ENCODE measurements at regions not wholly inside any gene's neighbourhood (a gene's known extent, or its start where the extent isn't known, plus 50 kb on each side); places are given as distances from the start of the nearest gene placed in this dataset.

- TF ChIP-seq PAX5 (IDR thresholded peaks at IDR 0.05; ENCODE audit: insufficient read depth, low read length, severe bottlenecking) (no peak), POLR2AphosphoS5 (IDR thresholded peaks at IDR 0.05; ENCODE audit: low read depth, low read length) (no peak), TAF1 (IDR thresholded peaks at IDR 0.05; ENCODE audit: low read depth, low read length) (no peak), POU2F2 (IDR thresholded peaks at IDR 0.05; ENCODE audit: low read depth, low read length) (no peak)
- DNase-seq (ENCODE audit: insufficient read length, low spot score), result no peak
- FAIRE-seq, result no peak
Measured at GRCh38 chr6:66628917-66629316, 921.9 kb upstream of the EYS start.

DNA sequence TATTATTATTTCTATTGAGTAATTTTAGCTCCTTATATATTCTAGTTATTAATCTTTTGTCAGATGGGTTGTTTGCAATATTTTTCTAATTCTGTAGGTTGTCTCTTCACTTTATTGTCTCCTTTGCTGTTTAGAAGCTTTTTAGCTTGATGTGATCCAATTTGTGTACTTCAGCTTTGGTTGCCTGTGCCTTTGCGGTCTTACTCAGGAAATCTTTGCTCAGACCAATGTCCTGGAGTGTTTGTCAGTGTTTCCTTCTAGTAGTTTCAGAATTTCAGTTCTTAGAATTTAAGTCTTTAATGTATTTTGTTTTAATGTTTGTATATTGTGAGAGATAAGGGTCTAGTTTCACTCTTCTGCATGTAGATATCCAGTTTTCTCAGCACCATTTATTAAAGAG is 916.0 kb upstream of the EYS start:
- DNase-seq (ENCODE audit: insufficient read length, low spot score) (no peak), FAIRE-seq (no peak)
- TF ChIP-seq POLR2A (IDR thresholded peaks at IDR 0.05; ENCODE audit: low read depth, low read length), result no peak
- TF ChIP-seq POU2F2 (IDR thresholded peaks at IDR 0.05; ENCODE audit: low read depth, low read length), result no peak
- no peak for TF ChIP-seq SPI1 (IDR thresholded peaks at IDR 0.05; ENCODE audit: low read depth, low read length)
- no peak for TF ChIP-seq POLR2AphosphoS5 (IDR thresholded peaks at IDR 0.05; ENCODE audit: low read depth, low read length)
- no peak for TF ChIP-seq PAX5 (IDR thresholded peaks at IDR 0.05; ENCODE audit: insufficient read depth, low read length, severe bottlenecking)
- no peak for TF ChIP-seq TAF1 (IDR thresholded peaks at IDR 0.05; ENCODE audit: low read depth, low read length)

DNA sequence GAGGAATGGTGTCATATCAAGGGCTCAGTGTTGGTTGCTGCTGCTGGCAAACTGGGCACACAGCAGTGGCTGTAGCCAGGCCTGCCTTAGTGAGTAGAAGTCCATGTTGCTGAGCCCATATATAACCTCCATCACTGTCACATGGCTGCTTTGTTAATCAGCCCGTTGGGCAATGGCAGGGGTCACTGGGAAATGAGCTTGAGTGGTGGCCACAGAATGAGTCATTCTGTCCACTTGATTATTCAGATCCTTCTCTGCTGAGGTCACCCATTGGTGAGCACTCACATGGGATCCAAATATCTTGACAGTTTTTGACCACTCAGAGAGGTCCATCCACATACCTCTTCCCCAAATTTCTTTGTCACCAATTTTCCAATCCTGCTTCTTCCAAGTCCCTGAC is 898.9 kb upstream of the EYS start:
- DNase-seq (ENCODE audit: insufficient read length, low spot score) (no peak), FAIRE-seq (no peak)
- no peak for TF ChIP-seq POLR2A (IDR thresholded peaks at IDR 0.05; ENCODE audit: low read depth, low read length)
- TF ChIP-seq TAF1 (IDR thresholded peaks at IDR 0.05; ENCODE audit: low read depth, low read length), result no peak
- no peak for TF ChIP-seq SPI1 (IDR thresholded peaks at IDR 0.05; ENCODE audit: low read depth, low read length)
- TF ChIP-seq POLR2AphosphoS5 (IDR thresholded peaks at IDR 0.05; ENCODE audit: low read depth, low read length), result no peak
- TF ChIP-seq POU2F2 (IDR thresholded peaks at IDR 0.05; ENCODE audit: low read depth, low read length), result no peak
- no peak for TF ChIP-seq PAX5 (IDR thresholded peaks at IDR 0.05; ENCODE audit: insufficient read depth, low read length, severe bottlenecking)

DNA sequence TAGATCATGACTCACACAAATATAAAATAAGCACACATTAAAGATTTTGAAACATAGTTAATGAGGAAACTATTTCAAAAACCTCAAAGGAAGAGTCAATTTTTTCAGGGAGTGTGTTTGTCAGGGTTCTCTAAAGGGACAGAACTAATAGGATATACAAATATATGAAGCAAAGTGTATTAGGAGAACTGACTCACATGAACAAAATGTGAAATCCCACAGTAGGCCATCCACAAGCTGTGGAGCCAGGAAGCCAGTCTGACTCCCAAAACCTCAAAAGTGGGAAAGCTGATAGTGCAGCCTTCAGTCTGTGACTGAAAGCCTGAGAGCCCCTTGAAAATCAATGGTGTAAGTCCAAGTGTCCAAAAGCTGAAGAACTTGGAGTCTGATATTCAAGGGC is 898.0 kb upstream of the EYS start:
- no peak for TF ChIP-seq PAX5 (IDR thresholded peaks at IDR 0.05; ENCODE audit: insufficient read depth, low read length, severe bottlenecking)
- TF ChIP-seq POU2F2 (IDR thresholded peaks at IDR 0.05; ENCODE audit: low read depth, low read length), result no peak
- no peak for TF ChIP-seq SPI1 (IDR thresholded peaks at IDR 0.05; ENCODE audit: low read depth, low read length)
- TF ChIP-seq POLR2AphosphoS5 (IDR thresholded peaks at IDR 0.05; ENCODE audit: low read depth, low read length), result no peak
- TF ChIP-seq POLR2A (IDR thresholded peaks at IDR 0.05; ENCODE audit: low read depth, low read length), result no peak
- no peak for TF ChIP-seq TAF1 (IDR thresholded peaks at IDR 0.05; ENCODE audit: low read depth, low read length)
- FAIRE-seq (no peak), DNase-seq (ENCODE audit: insufficient read length, low spot score) (no peak)

DNA sequence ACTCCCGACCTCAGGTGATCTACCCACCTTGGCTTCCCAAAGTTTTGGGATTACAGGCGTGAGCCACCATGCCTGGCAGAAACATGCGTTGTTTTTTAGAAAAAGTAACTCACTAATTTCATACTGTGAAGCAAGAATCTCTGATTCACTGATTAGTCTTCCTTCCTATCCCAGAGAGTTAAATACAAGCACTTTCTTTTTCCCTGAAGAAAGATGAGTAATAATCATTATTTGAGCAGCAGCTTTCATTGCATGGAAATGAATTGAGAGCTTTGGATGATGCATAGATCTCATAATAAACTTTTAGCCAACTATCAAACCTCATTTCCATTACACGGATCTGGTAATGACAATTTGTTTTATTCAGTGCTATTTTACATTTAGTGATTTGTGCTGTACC is 892.5 kb upstream of the EYS start:
- no peak for TF ChIP-seq POLR2AphosphoS5 (IDR thresholded peaks at IDR 0.05; ENCODE audit: low read depth, low read length)
- TF ChIP-seq POU2F2 (IDR thresholded peaks at IDR 0.05; ENCODE audit: low read depth, low read length), result no peak
- no peak for TF ChIP-seq POLR2A (IDR thresholded peaks at IDR 0.05; ENCODE audit: low read depth, low read length)
- TF ChIP-seq PAX5 (IDR thresholded peaks at IDR 0.05; ENCODE audit: insufficient read depth, low read length, severe bottlenecking), result no peak
- no peak for TF ChIP-seq SPI1 (IDR thresholded peaks at IDR 0.05; ENCODE audit: low read depth, low read length)
- TF ChIP-seq TAF1 (IDR thresholded peaks at IDR 0.05; ENCODE audit: low read depth, low read length), result no peak
- no peak for FAIRE-seq

DNA sequence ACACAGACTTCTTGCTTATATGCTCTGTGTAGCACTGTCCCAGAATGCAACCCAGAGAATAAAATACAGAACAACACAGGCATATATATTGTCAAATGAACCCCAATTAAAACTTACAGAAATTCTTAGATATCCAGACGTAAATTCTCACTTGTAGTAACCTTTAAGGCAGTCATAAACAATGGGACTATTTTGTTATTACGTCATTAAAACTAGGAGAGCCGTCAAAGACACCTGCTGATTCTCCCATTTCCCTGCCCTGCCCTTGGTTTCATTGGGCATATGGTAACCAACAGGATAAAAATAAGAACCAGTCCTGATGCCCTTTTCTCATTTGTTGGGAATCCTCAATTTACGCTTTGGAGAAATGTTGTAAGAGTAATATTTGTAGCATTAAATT is 871.3 kb upstream of the EYS start:
- DNase-seq (ENCODE audit: insufficient read length, low spot score), result no peak
- FAIRE-seq, result no peak
- TF ChIP-seq SPI1 (IDR thresholded peaks at IDR 0.05; ENCODE audit: low read depth, low read length) (no peak), TAF1 (IDR thresholded peaks at IDR 0.05; ENCODE audit: low read depth, low read length) (no peak)

More for the DNA sequence above, 892.5 kb upstream of the EYS start:
- DNase-seq (ENCODE audit: insufficient read length, low spot score), result no peak

- DNase-seq (ENCODE audit: insufficient read length, low spot score) (no peak), FAIRE-seq (no peak)
- TF ChIP-seq SPI1 (IDR thresholded peaks at IDR 0.05; ENCODE audit: low read depth, low read length) (no peak), TAF1 (IDR thresholded peaks at IDR 0.05; ENCODE audit: low read depth, low read length) (no peak), POLR2A (IDR thresholded peaks at IDR 0.05; ENCODE audit: low read depth, low read length) (no peak)
Measured at GRCh38 chr6:66568271-66568670, 861.2 kb upstream of the EYS start.

GRCh38 chr6:66561479-66561878 is 854.5 kb upstream of the EYS start:
- DNase-seq (ENCODE audit: insufficient read length, low spot score), result no peak
- FAIRE-seq, result no peak
- TF ChIP-seq TAF1 (IDR thresholded peaks at IDR 0.05; ENCODE audit: low read depth, low read length), result no peak
- TF ChIP-seq POLR2AphosphoS5 (IDR thresholded peaks at IDR 0.05; ENCODE audit: low read depth, low read length), result no peak
- TF ChIP-seq PAX5 (IDR thresholded peaks at IDR 0.05; ENCODE audit: insufficient read depth, low read length, severe bottlenecking), result no peak
- TF ChIP-seq POU2F2 (IDR thresholded peaks at IDR 0.05; ENCODE audit: low read depth, low read length), result no peak
- no peak for TF ChIP-seq SPI1 (IDR thresholded peaks at IDR 0.05; ENCODE audit: low read depth, low read length)
- no peak for TF ChIP-seq POLR2A (IDR thresholded peaks at IDR 0.05; ENCODE audit: low read depth, low read length)

GRCh38 chr6:66558189-66558588 is 851.2 kb upstream of the EYS start:
- FAIRE-seq, result no peak
- no peak for TF ChIP-seq POU2F2 (IDR thresholded peaks at IDR 0.05; ENCODE audit: low read depth, low read length)
- no peak for TF ChIP-seq SPI1 (IDR thresholded peaks at IDR 0.05; ENCODE audit: low read depth, low read length)
- TF ChIP-seq PAX5 (IDR thresholded peaks at IDR 0.05; ENCODE audit: insufficient read depth, low read length, severe bottlenecking), result no peak
- TF ChIP-seq TAF1 (IDR thresholded peaks at IDR 0.05; ENCODE audit: low read depth, low read length), result no peak
- TF ChIP-seq POLR2AphosphoS5 (IDR thresholded peaks at IDR 0.05; ENCODE audit: low read depth, low read length), result no peak
- TF ChIP-seq POLR2A (IDR thresholded peaks at IDR 0.05; ENCODE audit: low read depth, low read length), result no peak

GRCh38 chr6:66556936-66557335 is 849.9 kb upstream of the EYS start:
- DNase-seq (ENCODE audit: insufficient read length, low spot score) (no peak), FAIRE-seq (no peak)
- no peak for TF ChIP-seq POLR2A (IDR thresholded peaks at IDR 0.05; ENCODE audit: low read depth, low read length)
- no peak for TF ChIP-seq POLR2AphosphoS5 (IDR thresholded peaks at IDR 0.05; ENCODE audit: low read depth, low read length)
- no peak for TF ChIP-seq PAX5 (IDR thresholded peaks at IDR 0.05; ENCODE audit: insufficient read depth, low read length, severe bottlenecking)
- TF ChIP-seq POU2F2 (IDR thresholded peaks at IDR 0.05; ENCODE audit: low read depth, low read length), result no peak
- no peak for TF ChIP-seq SPI1 (IDR thresholded peaks at IDR 0.05; ENCODE audit: low read depth, low read length)
- no peak for TF ChIP-seq TAF1 (IDR thresholded peaks at IDR 0.05; ENCODE audit: low read depth, low read length)

More at GRCh38 chr6:66558189-66558588, 851.2 kb upstream of the EYS start:
- DNase-seq (ENCODE audit: insufficient read length, low spot score), result no peak

Data from GM12891 (cell line).